ENCODE measurements at regions not wholly inside any gene's neighbourhood (a gene's known extent, or its start where the extent isn't known, plus 50 kb on each side); places are given as distances from the start of the nearest gene placed in this dataset.

GRCh38 chr2:19158896-19159295, 199.5 kb downstream of the OSR1 start:
- no peak for TF ChIP-seq POLR2A (IDR thresholded peaks at IDR 0.05)
- no peak for TF ChIP-seq CTCF (IDR thresholded peaks at IDR 0.05 in 4 of 5, conservative IDR thresholded peaks at IDR 0.05 in 1 of 5)
